NCI-H69 (cell line): ENCODE measurements at regions not wholly inside any gene's neighbourhood (a gene's known extent, or its start where the extent isn't known, plus 50 kb on each side); places are given as distances from the start of the nearest gene placed in this dataset.

ENCODE experiments used
- DNase-seq: peaks from one replicate; lab custom pipeline; 2025; lab: John Stamatoyannopoulos, UW

- no peak for DNase-seq
Observed at GRCh38 chr3:117184574-117184973, 475.0 kb downstream of the TUSC7 start.

DNA sequence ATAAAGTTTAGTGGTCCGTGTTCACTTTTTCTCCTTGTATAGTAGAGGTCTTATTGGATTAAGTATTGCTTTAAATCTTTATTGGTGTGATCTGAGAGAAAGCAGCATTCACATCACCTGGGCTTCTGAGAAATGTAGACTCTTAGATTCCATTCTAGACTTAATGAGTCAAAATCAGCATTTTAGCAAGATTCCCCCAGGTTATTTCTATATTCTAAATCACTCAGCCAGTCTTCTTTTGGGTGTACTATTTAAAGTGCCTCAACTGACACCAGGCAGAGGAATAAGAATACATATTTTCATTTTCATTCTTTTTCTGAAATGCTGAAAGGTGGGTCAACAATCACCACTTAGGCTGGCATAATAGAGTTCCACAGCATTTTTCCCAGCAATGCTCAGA, 481.7 kb downstream of the TUSC7 start:
- DNase-seq = no peak

DNA sequence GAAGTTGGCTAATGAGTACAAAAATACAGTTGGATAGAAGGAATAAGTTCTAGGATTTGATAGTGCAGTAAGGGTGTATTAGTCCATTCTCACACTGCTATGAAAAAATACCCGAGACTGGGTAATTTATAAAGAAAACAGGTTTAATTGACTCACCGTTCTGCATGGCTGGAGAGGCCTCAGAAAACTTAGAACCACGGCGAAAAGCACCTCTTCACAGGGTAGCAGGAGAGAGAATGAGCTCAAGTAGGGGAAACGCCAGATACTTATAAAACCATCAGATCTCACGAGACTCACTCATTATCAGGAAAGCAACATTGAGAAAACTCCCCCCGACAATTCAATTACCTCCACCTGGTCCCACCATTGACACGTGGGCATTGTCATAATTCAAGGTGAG, 483.3 kb downstream of the TUSC7 start:
- no peak for DNase-seq

DNA sequence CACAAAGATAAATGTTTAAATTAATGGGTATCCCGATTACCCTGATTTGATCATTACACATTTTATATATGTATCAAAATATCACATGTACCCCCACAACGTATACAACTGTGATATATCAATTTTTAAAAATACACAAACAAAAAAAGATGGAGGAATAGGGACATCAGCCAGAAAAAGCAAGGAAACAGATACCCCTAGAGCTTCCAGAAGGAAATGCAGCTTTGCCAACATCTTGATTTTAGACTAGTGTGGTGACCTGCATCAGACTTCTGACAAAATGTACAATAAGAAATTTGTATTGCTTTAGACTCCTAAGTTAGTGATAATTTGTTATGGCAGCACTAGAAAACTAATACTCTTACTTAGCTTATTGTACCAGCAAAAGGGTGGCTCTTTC, 483.8 kb downstream of the TUSC7 start:
- DNase-seq = peak; percentile 0

- DNase-seq = no peak
Observed at GRCh38 chr3:117195034-117195433, 485.5 kb downstream of the TUSC7 start.

GRCh38 chr3:117200962-117201361, 491.4 kb downstream of the TUSC7 start:
- DNase-seq = no peak

DNA sequence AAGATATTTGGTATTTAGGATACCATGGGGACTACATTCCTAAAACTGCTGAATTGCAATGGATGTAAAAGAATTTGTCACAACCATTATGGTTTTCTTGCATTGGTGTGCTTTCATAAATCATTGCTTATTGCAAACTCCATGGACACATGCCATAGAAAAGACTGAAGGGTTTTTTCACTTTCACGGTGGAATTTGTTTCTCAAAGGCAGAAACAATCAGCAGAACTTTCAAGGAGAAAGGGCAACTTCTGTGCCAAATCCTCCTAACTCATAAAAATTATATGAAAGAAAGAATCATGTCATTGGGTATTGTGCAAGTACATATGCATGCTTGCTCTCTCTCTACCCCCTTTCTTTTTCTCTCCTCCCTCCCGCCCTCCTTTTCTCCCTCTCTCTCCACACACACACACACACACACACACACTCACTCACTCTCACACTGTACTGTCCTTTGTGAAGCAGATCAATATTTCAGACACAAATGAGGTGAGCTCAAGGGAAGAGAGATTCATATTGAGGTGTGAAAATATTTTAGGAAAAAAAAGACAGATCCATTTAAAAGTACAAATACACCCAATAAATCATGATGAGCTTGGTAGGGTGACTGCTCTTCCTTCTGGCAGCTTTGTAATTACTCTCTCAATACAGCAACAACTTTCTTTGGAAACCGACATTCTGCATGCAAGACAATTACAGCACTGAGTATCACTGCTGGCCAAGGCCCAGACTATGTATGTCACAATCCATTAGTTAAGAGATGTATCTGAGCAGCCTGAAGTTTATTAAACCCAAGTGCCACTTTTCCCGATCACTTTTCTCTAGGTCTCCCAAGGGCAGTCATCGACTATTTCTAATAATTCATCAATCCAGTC, 492.6 kb downstream of the TUSC7 start:
- no peak for DNase-seq

DNA sequence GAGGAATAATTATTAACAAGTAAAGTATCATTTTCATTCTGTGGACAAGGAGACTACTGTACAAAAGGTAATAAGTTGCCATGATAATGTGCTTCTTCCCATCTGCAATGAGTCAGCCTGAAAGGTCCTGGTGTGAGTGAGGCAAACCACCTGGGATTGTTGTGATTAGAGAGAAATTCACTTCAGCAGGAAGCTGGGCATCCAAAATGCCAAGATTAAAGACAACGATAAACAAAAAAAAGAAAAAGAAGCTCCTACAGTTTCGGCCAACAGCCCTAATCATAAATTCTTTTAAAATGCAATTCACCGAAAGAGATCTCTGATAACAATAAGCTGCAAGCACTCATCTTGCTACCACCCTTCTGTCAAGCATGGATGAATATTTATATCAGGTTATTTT, 507.8 kb downstream of the TUSC7 start:
- no peak for DNase-seq

- no peak for DNase-seq
Observed at GRCh38 chr3:117217760-117218316, 508.3 kb downstream of the TUSC7 start.

- DNase-seq = no peak
Observed at GRCh38 chr3:117218641-117219048, 509.1 kb downstream of the TUSC7 start.

DNA sequence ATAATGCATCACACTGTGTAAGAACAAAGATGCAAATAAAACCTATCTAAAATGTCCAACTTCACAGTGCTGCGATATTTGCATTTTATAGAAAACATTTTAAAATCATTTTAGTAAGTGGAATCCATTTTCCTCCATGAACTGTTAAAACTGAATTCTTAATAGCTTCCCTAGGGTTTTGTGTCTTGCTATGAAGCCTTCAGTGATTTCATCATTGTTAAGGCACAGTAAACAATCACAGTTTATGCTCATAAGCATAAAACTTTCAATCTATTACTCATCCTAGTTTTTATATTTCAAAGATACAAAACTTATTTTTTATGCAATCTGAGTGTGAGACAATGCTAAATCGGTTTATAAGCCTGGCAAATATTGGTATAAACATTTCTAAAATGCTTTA, 509.7 kb downstream of the TUSC7 start:
- no peak for DNase-seq

DNA sequence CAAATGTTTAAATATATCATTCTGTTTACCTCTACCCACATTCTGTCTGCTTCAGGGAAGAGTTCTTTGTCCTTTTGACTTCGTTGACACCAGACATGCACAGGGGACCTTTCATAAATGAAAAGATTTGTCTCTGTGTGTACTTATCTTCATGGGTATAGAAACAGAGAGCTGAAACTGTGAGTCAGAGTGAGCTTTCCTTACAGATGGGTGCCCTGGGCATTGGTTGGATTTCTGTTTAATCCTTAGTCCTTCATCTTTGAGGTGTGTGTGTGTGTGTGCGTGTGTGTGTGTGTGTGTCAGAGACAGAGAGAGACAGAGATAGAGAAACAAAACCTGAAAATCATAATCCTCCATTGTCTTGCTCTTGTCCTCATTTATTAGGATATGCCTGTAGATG, 517.4 kb downstream of the TUSC7 start:
- DNase-seq = no peak

- DNase-seq = no peak
Observed at GRCh38 chr3:117228466-117228865, 518.9 kb downstream of the TUSC7 start.

DNA sequence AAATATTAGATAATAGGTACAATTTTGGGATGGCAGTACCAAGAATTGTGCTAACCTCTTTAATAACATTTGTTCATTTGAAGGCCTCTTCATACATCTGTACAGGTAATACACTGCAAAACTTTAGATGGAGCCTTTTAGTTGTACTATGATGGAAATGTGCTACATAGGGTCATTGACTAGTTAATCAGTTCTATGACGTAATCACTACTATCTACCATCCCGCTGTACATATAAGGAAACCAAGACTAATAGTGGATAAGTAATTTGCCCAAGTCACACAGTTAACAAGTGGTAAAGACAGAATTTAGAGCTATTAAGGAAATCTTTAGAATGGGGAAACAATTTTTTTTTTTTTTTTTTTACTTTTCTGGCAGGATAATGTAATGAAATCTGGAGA, 521.3 kb downstream of the TUSC7 start:
- DNase-seq = no peak

DNA sequence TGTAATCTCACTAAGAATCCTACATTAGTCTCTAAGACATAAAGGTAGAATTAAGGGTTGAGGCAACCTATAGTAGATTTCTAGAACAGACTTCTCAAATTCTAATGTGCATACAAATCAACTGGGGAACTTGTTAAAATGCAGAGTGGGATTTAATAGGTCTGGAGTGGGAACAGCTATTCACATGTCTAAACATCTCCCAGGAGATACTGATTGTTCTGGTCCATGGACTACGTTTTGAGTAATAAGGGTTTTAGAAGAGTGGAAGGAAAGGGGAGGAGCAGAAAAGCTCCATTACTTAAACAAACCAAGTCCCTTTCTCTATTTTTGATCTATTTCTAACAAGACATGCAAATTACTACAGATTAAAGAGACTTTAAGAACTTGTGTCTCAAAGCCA, 524.8 kb downstream of the TUSC7 start:
- no peak for DNase-seq

DNA sequence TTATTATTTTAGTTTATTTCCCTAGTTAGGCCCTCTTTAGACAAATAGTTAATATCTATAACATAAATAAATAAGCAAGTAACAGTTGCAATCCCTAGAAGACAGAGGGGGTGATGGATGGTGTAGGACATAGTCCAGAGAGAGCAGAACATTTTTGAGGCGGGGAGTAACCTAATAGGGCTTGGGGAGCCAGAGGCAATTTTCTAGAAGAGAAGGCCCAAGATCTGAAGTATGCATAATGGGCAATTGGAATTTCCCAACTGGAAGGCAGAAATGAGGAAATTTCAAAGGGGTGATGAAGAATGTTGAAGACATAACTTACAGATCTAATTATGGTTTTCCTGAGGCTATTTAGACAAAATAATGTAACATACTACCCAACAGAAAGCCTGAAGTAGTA, 525.7 kb downstream of the TUSC7 start:
- no peak for DNase-seq

DNA sequence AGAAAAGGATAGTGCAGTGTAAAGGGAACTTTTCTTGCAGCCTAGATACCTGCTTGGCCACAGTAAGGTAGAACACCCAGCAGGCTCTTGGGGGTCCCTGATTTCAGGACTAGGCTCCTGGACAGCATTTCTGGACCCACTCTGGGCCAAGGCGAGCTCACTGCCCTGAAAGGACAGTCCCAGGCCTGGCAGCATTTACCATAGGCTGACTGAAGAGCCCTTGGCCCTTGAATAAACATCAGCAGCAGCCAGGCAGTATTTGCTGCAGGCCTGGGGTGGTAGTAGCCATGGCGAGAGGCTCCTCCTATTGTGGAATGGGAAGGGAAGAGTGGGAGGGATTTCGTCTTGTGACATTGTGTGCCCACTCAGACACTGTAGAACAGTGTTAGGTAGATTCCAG, 529.2 kb downstream of the TUSC7 start:
- no peak for DNase-seq

DNA sequence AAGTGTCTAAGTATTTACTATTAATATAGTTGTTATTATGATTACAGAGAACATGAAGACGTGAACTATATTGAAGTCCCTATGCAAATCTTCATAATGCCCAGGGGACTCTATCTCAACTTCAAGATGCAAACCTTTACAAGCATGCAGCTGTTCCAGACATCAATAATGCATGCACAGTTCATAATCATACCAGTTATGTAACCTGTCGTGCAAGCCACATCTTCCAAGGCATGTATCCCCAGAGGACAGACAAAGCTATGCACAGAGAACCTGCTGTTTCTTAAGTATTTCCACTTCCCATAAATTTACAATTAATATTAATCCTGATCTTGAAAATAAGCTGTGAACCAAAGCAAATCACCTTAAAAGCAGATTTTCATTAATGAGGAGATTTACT, 534.1 kb downstream of the TUSC7 start:
- no peak for DNase-seq

DNA sequence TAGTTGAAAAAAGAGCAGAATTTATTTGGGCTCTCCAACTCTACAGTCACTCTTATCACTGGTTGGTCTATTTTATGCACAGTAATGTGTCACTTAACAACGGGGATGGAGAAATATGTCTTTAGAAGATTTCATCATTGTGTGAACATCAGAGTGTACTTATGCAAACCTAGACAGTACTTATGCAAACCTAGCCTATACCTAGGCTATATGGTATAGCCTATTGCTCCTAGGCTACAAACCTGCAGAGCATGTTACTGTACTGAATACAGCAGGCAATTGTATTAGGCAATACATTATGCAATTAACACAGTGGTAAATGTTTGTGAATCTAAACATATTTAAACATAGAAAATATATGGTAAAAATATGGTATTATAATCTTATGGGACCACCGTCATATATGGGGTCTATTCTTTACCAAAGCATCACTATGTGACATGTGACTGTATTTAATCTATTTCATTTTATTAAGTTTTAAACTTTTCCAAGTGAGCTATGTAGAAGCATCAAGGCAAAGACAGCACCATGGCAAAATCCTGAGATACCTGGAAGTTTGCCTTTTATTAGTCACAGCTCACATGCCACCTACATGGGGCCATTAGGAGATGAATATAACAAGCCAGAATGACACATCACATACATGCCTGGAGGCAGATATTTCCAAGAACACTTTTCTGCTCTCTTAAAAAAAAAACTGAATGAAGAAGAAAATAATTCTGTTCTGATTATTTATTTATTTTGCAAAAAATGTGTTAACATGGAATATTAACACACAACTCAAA, 537.4 kb downstream of the TUSC7 start:
- no peak for DNase-seq

- no peak for DNase-seq
Observed at GRCh38 chr3:117248153-117248552, 538.6 kb downstream of the TUSC7 start.

GRCh38 chr3:117252208-117252607, 542.6 kb downstream of the TUSC7 start:
- no peak for DNase-seq

- no peak for DNase-seq
Observed at GRCh38 chr3:117252651-117253050, 543.1 kb downstream of the TUSC7 start.

- no peak for DNase-seq
Observed at GRCh38 chr3:117253636-117254035, 544.1 kb downstream of the TUSC7 start.
